HG02759 (cell line): ENCODE measurements at regions not wholly inside any gene's neighbourhood (a gene's known extent, or its start where the extent isn't known, plus 50 kb on each side); places are given as distances from the start of the nearest gene placed in this dataset.

Source experiments
- ATAC-seq: cut with Tn5 transposase; IDR thresholded peaks from one replicate; pipeline ENCODE4 v1.9.1; 2021; ENCODE audit warnings: mild to moderate bottlenecking, moderate library complexity; ENCODE audit not compliant: unreplicated experiment

- no peak for ATAC-seq
Measured at GRCh38 chr1:34405266-34405959, 228.7 kb downstream of the C1orf94 start.

- no peak for ATAC-seq
Measured at GRCh38 chr1:34406377-34406776, 229.7 kb downstream of the C1orf94 start.

- no peak for ATAC-seq
Measured at GRCh38 chr1:34406833-34407539, 230.3 kb downstream of the C1orf94 start.

DNA sequence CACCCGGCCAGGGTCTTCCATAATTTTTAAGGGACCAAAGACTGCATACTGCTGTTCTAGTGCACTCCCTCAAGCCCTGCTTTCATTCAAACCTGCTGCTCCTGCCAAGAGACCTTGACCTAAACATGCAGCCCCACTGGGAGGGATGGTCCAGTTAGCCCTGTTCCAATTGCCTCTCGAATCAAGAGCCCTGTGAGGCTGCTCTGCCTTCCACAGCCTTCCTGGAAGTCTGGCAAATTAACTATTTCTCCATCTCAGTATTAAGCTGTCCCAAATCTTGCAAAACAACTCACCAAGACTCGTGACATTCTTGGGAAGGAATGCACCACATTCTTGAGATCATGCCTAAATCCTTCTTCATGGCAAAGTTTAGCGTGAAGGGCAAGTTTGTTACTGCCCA is 231.3 kb downstream of the C1orf94 start:
- no peak for ATAC-seq

GRCh38 chr1:34409689-34410229 is 233.1 kb downstream of the C1orf94 start:
- ATAC-seq, result no peak

- no peak for ATAC-seq
Measured at GRCh38 chr1:34412598-34413370, 236.1 kb downstream of the C1orf94 start.

- no peak for ATAC-seq
Measured at GRCh38 chr1:34415140-34415539, 238.4 kb downstream of the C1orf94 start.

GRCh38 chr1:34418166-34418565 is 241.5 kb downstream of the C1orf94 start:
- no peak for ATAC-seq

GRCh38 chr1:34419663-34420136 is 243.0 kb downstream of the C1orf94 start:
- ATAC-seq, result no peak

- ATAC-seq, result no peak
Measured at GRCh38 chr1:34425046-34425445, 248.3 kb downstream of the C1orf94 start.

DNA sequence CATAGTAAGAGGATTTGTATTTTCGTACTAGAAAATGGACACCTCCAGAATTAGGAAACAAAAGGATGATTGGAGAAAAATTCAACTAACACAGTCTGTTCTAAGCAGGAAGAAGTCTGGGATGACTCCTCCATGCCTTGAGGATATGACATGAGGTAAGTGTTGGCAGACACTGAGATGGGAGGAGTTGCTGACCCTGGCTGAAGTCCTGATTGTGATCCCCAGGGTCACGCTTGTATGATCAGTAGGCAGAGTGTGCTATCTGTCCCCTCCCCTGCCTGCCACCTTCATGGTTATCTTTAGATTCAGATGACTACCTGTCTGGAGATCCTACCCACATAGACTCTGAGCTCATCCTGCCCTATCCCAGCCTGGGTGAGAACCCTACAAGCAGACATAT is 249.1 kb downstream of the C1orf94 start:
- no peak for ATAC-seq

- no peak for ATAC-seq
Measured at GRCh38 chr1:34426325-34426896, 249.7 kb downstream of the C1orf94 start.

DNA sequence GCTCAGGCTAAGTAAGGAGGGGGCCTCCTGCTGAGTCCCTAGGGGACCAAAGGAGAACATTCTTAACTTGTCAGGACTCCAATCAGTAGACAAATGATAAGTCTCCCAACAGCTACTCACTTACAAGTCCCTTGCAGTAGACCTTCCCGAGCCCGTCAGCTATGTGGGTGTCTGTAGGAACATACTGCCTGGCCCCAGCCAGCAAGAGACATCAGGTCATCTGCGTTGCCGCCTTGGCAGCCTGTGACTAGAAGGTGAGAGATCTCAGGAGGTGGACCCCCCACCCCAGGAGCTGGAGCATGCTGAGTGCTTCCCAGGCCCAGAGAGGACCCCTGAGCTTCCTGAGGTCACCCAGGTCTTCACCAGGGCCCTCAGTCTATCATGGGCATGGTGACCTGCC is 250.5 kb downstream of the C1orf94 start:
- no peak for ATAC-seq

GRCh38 chr1:34433099-34433498 is 256.4 kb downstream of the C1orf94 start:
- ATAC-seq, result no peak

- no peak for ATAC-seq
Measured at GRCh38 chr1:34436836-34437235, 260.1 kb downstream of the C1orf94 start.

GRCh38 chr1:34441259-34442069 is 264.8 kb downstream of the C1orf94 start:
- no peak for ATAC-seq

- no peak for ATAC-seq
Measured at GRCh38 chr1:34444516-34444915, 267.8 kb downstream of the C1orf94 start.

DNA sequence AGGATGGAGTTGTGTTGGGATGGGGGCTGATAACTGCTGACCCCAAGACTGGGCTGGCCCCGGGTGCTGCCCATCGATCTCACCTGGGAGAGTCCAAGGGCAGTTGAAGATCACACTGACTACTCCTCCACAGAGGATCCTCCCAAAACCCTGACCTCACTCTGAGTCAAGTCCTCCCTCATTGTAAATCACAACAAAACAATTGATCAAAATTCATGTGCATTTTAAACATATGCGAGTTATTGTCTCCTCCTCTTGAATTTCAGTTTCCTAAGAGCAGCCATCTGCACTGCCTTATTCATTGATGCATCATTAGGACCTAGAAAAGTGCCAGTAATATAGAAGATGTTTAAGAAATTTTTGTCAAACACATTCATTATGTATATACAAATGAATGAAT is 273.6 kb downstream of the C1orf94 start:
- ATAC-seq, result no peak

DNA sequence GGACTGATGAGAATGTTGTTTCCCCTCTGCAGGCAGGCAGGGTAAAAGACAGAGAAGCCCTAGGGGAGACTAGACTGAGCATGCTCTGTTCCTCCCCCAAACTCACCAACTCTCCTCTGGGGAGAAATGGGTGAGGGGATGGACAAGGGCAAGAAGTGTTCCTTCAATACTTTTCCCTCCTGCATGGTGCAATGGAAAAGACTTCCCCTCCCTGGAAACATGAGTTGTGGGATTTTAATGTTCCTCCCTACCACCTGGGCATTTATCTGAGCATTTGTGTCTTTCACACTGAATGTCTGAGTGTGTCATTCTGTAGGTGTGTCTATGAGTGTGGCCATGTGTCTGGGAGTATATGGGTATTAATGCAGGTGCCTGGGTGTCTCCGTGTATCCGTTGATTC is 275.7 kb downstream of the C1orf94 start:
- ATAC-seq, result no peak

DNA sequence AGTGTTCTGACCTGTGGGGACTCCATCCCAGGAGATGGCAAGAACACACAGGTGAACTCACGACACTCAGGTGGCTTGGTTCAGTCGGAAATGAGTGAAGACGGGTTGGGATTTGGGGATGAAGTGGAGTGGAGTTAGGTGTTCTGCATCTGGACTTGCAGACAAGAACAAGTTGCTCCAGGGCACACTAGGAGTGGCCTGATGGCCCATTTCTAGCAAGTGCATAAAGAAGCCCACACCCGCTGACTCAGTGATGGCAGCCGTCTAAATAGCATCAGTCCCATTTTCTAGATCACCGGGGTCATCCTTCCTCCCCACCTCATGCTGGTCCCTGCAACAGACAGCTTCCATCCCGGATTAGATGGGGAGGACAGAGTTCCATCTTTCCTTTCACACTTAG is 278.4 kb downstream of the C1orf94 start:
- ATAC-seq, result no peak
